NCI-H146 (cell line): ENCODE measurements at regions not wholly inside any gene's neighbourhood (a gene's known extent, or its start where the extent isn't known, plus 50 kb on each side); places are given as distances from the start of the nearest gene placed in this dataset.

Experiments
- DNase-seq: peaks from one replicate; lab custom pipeline; 2025; lab: John Stamatoyannopoulos, UW

GRCh38 chr11:105332171-105332570 lies 192.6 kb upstream of the CARD18 start:
- DNase-seq: no peak

GRCh38 chr11:105328061-105328460 lies 188.5 kb upstream of the CARD18 start:
- no peak for DNase-seq

GRCh38 chr11:105324156-105324555 lies 184.6 kb upstream of the CARD18 start:
- DNase-seq: no peak

DNA sequence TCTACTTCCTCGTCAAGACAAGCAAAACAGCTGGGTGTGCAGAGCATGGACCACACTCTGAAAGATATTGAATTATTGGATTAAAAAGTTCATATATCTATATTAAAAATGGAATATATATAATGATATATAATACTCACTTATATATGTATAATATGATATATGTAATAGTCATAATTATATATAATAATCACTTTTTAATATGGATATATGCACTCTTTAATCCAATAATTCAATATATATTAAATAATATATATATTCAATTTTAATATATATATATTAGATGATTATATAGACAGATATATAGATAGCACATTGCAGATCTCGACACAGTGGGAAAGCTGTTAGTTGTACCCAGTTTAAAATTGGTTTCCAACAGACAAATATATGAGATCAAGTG lies 182.1 kb upstream of the CARD18 start:
- no peak for DNase-seq

DNA sequence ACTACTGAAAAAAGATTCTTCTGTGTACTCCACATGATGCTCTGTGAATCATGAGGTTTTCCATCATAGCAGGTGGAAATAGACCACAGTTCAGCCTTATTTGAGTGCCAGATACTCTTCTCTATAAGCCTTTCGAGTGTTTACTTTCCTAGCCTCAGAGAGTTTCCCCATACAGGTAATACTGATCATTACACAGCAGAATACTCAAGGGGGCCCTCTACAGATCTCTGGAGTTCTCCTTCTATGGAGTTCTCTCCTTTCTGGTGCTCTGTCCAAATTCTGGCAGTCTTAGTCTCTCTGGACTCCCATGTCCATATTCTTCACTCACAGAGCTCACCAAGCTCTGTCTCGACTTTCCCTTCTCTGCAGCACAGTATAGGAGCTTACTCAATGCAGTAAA lies 175.7 kb upstream of the CARD18 start:
- peak; percentile 5 for DNase-seq

DNA sequence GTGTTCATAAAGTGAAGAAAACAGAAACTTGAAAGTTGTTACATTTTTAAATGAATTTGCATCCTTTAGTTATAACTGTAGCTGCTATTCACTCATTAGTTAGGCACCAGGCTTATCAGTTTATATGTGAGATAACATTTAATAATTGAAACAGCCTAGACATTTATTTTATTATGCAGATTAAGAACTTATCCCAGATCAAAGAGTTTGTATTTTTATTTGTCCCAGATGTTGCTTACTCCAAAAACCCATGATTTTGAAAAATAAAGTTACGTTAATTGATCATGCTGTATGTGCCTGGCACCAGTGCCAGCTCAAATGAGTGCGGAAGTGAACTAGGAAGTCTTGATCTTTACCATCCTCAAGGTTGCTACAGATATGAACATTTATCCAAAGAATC lies 172.7 kb upstream of the CARD18 start:
- DNase-seq: no peak

GRCh38 chr11:105298630-105299029 lies 159.1 kb upstream of the CARD18 start:
- no peak for DNase-seq

- DNase-seq: no peak
These were observed 158.6 kb upstream of the CARD18 start for GRCh38 chr11:105298174-105298573.

- no peak for DNase-seq
These were observed 157.9 kb upstream of the CARD18 start for GRCh38 chr11:105297463-105297862.

- no peak for DNase-seq
These were observed 157.2 kb upstream of the CARD18 start for GRCh38 chr11:105296806-105297205.

GRCh38 chr11:105296386-105296785 lies 156.8 kb upstream of the CARD18 start:
- no peak for DNase-seq

DNA sequence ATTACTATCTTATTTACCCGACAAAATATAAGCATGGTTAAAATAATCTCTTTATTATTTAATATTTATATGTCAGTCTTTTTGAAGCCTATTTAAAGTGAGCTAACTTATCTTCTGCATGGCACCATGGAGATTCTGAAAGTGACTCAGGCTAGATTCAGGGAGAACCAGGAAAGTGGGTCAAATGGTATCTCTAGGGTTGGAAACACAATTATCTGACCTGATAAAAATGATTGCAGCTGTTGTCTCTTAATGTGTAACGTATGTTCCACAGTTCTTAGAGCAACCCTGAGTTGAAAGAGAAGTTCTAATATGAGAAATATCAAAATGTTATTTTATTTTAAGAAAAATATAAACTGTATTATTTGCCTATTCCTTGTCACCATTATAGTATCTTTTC lies 143.1 kb upstream of the CARD18 start:
- DNase-seq: no peak

- DNase-seq: no peak
These were observed 135.1 kb upstream of the CARD18 start for GRCh38 chr11:105274631-105275030.

DNA sequence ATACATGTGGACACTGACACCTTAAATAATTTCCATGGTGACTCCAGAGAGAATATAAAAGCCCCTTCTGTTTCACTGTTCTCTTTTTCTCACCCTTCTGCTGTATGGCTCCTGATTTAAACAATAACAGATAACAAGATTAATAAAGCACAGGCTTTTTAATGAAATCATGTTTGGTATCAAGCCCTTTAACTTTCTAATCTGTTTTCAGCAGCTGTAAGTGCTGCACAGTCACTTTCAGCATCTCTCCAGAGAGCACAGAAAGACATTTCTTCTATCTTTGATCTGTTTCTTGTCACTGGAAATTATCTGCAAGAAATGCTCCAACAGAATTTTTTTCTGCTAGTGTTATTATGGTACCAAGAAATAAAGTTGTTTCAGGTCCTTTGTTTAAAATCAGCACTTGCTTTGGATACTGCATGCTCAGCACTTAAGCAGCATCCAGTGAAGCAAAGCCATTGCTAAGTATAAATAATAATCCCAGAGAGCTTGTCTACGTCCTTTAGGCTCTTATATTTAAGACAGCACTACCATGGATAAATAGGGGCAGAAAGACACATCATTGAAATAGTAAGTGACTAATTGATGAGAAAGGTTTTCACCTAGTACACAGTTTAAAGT lies 134.2 kb upstream of the CARD18 start:
- no peak for DNase-seq

GRCh38 chr11:105269862-105270261 lies 130.3 kb upstream of the CARD18 start:
- no peak for DNase-seq

- DNase-seq: no peak
These were observed 129.0 kb upstream of the CARD18 start for GRCh38 chr11:105268404-105269062.

DNA sequence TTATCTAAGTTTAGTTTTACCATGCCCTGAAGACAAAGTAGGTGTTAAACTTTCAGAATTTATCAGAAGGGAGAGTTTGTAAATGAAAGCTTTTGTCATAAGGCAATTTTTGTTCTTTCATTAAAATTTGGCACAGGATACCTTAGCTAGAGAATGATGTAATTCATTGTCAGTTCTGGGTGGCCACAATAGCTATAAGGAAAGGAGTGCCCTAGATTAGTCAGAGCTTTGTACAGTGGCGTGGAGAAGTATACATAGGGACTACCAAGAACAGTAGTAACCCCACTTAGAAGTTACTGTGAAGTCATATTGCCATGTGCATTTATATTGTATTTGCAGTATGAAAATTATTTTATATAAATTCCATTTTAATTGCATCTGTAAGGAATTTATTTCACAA lies 126.3 kb upstream of the CARD18 start:
- DNase-seq: no peak

- no peak for DNase-seq
These were observed 121.4 kb upstream of the CARD18 start for GRCh38 chr11:105260976-105261375.

DNA sequence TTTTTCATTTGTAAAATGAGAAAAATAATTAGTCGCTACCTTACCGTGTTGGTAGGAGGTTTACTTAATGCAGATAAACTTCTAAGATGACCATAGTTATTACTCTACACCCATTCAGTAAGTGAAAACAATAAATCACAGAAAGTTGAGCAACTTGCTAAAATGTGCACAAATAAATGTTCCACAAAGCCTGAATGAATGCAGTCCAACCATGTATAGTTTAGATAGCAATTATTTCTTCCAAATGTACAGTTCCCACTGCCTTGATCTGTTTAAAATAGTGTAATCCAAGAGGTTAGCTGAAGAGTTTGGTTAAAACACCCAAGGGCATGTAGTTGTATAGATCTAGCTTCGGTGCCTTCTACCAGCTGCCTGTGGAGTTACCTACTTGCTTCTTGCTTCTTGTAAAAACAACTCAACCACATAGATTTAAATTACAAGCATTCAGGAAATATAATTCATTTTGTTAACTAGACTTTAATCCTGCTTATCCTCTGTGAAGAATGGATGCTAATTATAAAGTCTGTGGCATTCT lies 106.3 kb upstream of the CARD18 start:
- DNase-seq: no peak

DNA sequence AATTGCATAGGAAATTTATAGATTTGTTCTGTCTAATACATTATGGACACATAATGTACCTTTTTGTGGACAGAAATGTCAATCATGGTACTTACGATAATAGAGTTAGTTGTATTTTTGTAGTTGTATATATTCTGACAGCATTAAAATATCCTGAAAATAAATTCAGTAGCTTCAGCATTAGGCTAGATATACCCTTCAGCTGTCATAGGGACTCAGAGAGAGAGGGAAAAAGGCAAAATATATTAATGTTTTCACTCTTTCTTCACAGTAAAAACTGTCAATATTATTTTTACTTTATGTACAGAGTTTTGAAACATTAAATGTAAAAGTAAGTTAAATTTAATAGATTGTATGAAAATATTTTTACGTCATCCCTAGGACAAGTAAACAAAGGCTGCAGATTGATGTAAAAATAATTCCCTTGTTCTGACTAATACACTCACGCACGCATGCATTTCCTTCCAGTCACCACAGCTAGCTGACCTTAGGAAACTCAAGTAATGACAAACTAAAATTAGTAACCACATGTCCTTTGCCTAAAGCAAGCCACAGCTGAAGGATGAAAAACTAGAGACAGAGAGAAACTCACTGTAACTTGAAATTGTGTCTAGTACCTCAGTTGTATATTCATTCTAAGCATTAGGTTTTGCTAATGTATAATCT lies 104.7 kb upstream of the CARD18 start:
- no peak for DNase-seq

- DNase-seq: no peak
These were observed 101.6 kb upstream of the CARD18 start for GRCh38 chr11:105241136-105241535.

- DNase-seq: no peak
These were observed 97.1 kb upstream of the CARD18 start for GRCh38 chr11:105236664-105237063.

GRCh38 chr11:105233285-105233684 lies 93.7 kb upstream of the CARD18 start:
- DNase-seq: no peak
